OCI-LY7 (cell line): ENCODE measurements at regions not wholly inside any gene's neighbourhood (a gene's known extent, or its start where the extent isn't known, plus 50 kb on each side); places are given as distances from the start of the nearest gene placed in this dataset.

Source experiments
- BruUV-seq: library from RNA; stranded (reverse); fragments of 400-500 nt; replicated peaks from 2 replicates; lab custom pipeline; 2021; lab: Mats Ljungman, UMichigan
- CTCF ChIA-PET: fragments of 300-600 bp; sonication (Branson Sonifier 250); formaldehyde crosslinking; loops from one replicate; lab custom pipeline; 2022; ENCODE audit warnings: antibody characterized with exemption; ENCODE audit not compliant: unreplicated experiment; lab: Charles Lee
- POLR2A ChIA-PET: fragments of 300-600 bp; sonication (Branson Sonifier 250); formaldehyde crosslinking; loops from one replicate; lab custom pipeline; 2022; ENCODE audit warnings: antibody characterized with exemption; lab: Charles Lee
- DNase-seq: peaks from one replicate; pipeline ENCODE4 v3.0.0-alpha.2; 2015; ENCODE audit warnings: low spot score
- H2AFZ ChIP-seq: fragments of 200-600 bp; sonication (generic), shearing (Covaris generic); 2 replicates; pipeline ENCODE4 v1.6.1; 2014; ENCODE audit warnings: mild to moderate bottlenecking, antibody characterized with exemption, low read length, moderate library complexity
- H3K27ac ChIP-seq: fragments of 200-600 bp; sonication (generic); 2 replicates; pipeline ENCODE4 v1.5.1; 2014; ENCODE audit warnings: mixed run types, low read depth, mild to moderate bottlenecking, moderate library complexity, low read length, inconsistent platforms; ENCODE audit not compliant: poor library complexity, severe bottlenecking
- H3K36me3 ChIP-seq: fragments of 200-600 bp; sonication (generic); 2 replicates; pipeline ENCODE4 v1.6.1; 2014; ENCODE audit warnings: mild to moderate bottlenecking, antibody characterized with exemption, low read length, moderate library complexity, mixed read lengths; ENCODE audit not compliant: insufficient read depth
- H3K4me1 ChIP-seq: fragments of 200-600 bp; sonication (generic); 2 replicates; pipeline ENCODE4 v1.5.1; 2014; ENCODE audit warnings: mild to moderate bottlenecking, low read length; ENCODE audit not compliant: insufficient read depth, poor library complexity, severe bottlenecking
- H3K4me2 ChIP-seq: fragments of 200-600 bp; sonication (generic); 2 replicates; pipeline ENCODE4 v1.6.1; 2014; ENCODE audit warnings: mild to moderate bottlenecking, low read length
- H3K4me3 ChIP-seq: fragments of 200-600 bp; sonication (generic); 2 replicates; pipeline ENCODE4 v1.5.1; 2014; ENCODE audit warnings: mild to moderate bottlenecking, low read depth, low read length; ENCODE audit not compliant: poor library complexity, severe bottlenecking
- H3K79me2 ChIP-seq: fragments of 200-600 bp; sonication (generic); 2 replicates; pipeline ENCODE4 v1.6.1; 2016; ENCODE audit warnings: low read depth, mild to moderate bottlenecking, low read length, moderate library complexity, mixed read lengths; ENCODE audit not compliant: insufficient read depth
- H3K9me2 ChIP-seq: fragments of 200-600 bp; sonication (generic); 2 replicates; pipeline ENCODE4 v1.6.1; 2016; ENCODE audit warnings: mild to moderate bottlenecking, low read length, mixed read lengths; ENCODE audit not compliant: insufficient read depth
- H3K9me3 ChIP-seq: fragments of 200-600 bp; sonication (generic); 2 replicates; pipeline ENCODE4 v1.6.1; 2014; ENCODE audit warnings: mild to moderate bottlenecking, mixed run types, low read length, mixed read lengths
- H4K20me1 ChIP-seq: fragments of 200-600 bp; sonication (generic); 2 replicates; pipeline ENCODE4 v1.6.1; 2014; ENCODE audit warnings: mild to moderate bottlenecking, antibody characterized with exemption, low read length, moderate library complexity, mixed read lengths; ENCODE audit not compliant: insufficient read depth
- CTCF ChIP-seq: fragments of 200-600 bp; sonication (generic); conservative IDR thresholded peaks from 2 replicates; pipeline ENCODE4 v1.5.1; 2014; ENCODE audit warnings: mild to moderate bottlenecking, antibody characterized with exemption, low read length, moderate library complexity, mixed read lengths
- EZH2phosphoT487 ChIP-seq: fragments of 200-600 bp; sonication (generic); IDR thresholded peaks from 2 replicates; pipeline ENCODE4 v1.6.1; 2018; ENCODE audit warnings: low read depth, borderline replicate concordance, mild to moderate bottlenecking, mixed run types, antibody characterized with exemption, low read length, moderate library complexity, mixed read lengths
- intact Hi-C: fragments of 100-400 bp; cut with micrococcal nuclease; formaldehyde crosslinking; loops from one replicate; pipeline ENCODE4 v1.10.0; 2022; ENCODE audit not compliant: unreplicated experiment

GRCh38 chr5:14062178-14062577, 81.0 kb upstream of the TRIO start:
- Histone ChIP-seq H3K27ac (no peak overlapping the region), H3K79me2 (no peaks in the 10 kb centered on the region), H3K4me3 (no peak overlapping the region), H4K20me1 (no peaks in the 10 kb centered on the region), H3K4me1 (no peaks in the 10 kb centered on the region), H3K4me2 (no peak overlapping the region), H3K9me2 (no peaks in the 10 kb centered on the region), H3K36me3 (no peaks in the 10 kb centered on the region), H2AFZ (no peak overlapping the region), H3K9me3 (no peaks in the 10 kb centered on the region)
- TF ChIP-seq CTCF = no peak
- CTCF ChIA-PET = no interaction called here
- no peak for DNase-seq
- POLR2A ChIA-PET = no interaction called here
- BruUV-seq = no TSS peak
- intact Hi-C loops = no loop called here

- intact Hi-C loops = no loop called here
- Histone ChIP-seq H3K9me3 (no peaks in the 10 kb centered on the region), H4K20me1 (no peaks in the 10 kb centered on the region), H3K4me3 (no peak overlapping the region), H3K27ac (no peak overlapping the region), H3K36me3 (no peaks in the 10 kb centered on the region), H3K9me2 (no peaks in the 10 kb centered on the region), H3K4me1 (no peaks in the 10 kb centered on the region), H3K4me2 (no peak overlapping the region), H3K79me2 (no peaks in the 10 kb centered on the region), H2AFZ (no peak overlapping the region)
- no peak for DNase-seq
- BruUV-seq = no TSS peak
- CTCF ChIA-PET = no interaction called here
- POLR2A ChIA-PET = no interaction called here
- TF ChIP-seq CTCF = no peak
These were observed 82.0 kb upstream of the TRIO start for GRCh38 chr5:14061106-14061505.

- intact Hi-C loops = no loop called here
- Histone ChIP-seq H2AFZ (no peak overlapping the region), H3K4me1 (no peaks in the 10 kb centered on the region), H4K20me1 (no peaks in the 10 kb centered on the region), H3K9me3 (no peaks in the 10 kb centered on the region), H3K79me2 (no peaks in the 10 kb centered on the region), H3K9me2 (no peaks in the 10 kb centered on the region), H3K27ac (no peak overlapping the region), H3K4me2 (no peak overlapping the region), H3K4me3 (no peak overlapping the region), H3K36me3 (no peaks in the 10 kb centered on the region)
- no peak for DNase-seq
- ChIA-PET CTCF (no interaction called here), POLR2A (no interaction called here)
- no peak for TF ChIP-seq CTCF
- TF ChIP-seq EZH2phosphoT487 = no peak
- BruUV-seq = no TSS peak
These were observed 82.9 kb upstream of the TRIO start for GRCh38 chr5:14060218-14060617.
